Fibroblast of pulmonary artery (primary cell): ENCODE measurements at regions not wholly inside any gene's neighbourhood (a gene's known extent, or its start where the extent isn't known, plus 50 kb on each side); places are given as distances from the start of the nearest gene placed in this dataset.

ENCODE experiments used
- DNase-seq: peaks from one replicate; pipeline ENCODE4 v3.0.0-alpha.2; 2010; ENCODE audit warnings: low read depth
- H3K4me3 ChIP-seq: replicated peaks from 2 replicates; pipeline ENCODE4 v1.5.1; 2011; ENCODE audit warnings: low read depth, mild to moderate bottlenecking, control low read depth, low read length, moderate library complexity
- TF ChIP-seq, protein P1 (sequence below): IDR thresholded peaks from 2 replicates; pipeline ENCODE4 v1.5.1; 2011; ENCODE audit warnings: mild to moderate bottlenecking, control low read depth, low read length, inconsistent platforms; ENCODE audit errors: missing control alignments

DNA sequence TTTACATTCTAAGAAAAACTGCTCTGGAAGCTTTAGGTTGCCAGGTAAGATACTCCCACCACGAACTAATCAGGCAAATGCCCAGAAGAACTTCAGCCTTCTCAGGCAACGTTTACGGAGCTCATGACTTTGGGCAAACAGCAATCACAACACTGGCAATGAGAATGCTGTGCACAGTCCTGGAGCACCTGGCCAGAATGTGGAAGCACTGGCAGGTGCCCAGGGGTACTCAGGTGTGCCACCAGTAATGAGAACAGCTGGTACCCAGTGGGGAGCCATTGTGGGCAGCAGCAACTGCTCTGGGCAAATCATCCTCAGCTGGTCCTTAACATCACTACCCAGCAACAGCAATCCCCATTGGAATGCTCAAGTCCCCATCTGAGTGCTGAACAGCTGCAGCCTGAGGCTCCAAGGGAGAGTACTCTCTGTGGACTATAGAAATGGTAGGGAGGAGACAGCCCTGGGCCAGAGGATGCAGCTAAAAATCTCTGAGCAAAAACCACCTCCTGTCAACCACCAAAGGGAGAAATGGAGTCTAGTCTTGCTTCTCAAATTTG lies 210.0 kb downstream of the FOXO1 start:
- TF ChIP-seq, protein P1, sequence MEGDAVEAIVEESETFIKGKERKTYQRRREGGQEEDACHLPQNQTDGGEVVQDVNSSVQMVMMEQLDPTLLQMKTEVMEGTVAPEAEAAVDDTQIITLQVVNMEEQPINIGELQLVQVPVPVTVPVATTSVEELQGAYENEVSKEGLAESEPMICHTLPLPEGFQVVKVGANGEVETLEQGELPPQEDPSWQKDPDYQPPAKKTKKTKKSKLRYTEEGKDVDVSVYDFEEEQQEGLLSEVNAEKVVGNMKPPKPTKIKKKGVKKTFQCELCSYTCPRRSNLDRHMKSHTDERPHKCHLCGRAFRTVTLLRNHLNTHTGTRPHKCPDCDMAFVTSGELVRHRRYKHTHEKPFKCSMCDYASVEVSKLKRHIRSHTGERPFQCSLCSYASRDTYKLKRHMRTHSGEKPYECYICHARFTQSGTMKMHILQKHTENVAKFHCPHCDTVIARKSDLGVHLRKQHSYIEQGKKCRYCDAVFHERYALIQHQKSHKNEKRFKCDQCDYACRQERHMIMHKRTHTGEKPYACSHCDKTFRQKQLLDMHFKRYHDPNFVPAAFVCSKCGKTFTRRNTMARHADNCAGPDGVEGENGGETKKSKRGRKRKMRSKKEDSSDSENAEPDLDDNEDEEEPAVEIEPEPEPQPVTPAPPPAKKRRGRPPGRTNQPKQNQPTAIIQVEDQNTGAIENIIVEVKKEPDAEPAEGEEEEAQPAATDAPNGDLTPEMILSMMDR: no peak
- no peak overlapping the region for H3K4me3 ChIP-seq
- no peak for DNase-seq

DNA sequence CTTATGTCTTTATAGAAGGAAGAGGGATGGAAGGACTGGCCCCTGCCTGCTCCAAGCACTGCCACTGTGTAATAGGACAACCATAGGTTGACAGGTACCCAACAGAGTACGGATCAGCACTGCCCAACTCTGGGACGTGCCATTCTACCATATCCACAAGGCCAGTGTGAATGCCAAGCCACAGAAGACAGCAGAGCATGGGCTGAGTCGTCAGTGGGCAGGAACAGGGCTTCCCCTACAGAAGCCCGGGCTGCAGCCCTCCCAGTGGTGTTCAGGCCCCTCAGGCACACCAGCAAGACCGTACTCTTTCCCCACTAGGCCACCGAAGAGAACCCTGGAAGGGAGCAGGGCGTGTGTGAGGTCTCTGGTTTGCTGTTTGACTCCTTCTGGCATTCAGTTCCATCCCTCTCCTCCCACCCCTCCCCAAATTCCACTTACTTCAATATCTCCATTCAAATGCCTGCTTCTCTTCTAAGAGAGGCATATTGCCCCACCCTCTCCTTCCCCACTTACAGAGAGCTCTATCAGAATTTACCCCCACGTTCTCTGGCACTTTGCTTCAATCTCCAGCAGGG lies 209.4 kb downstream of the FOXO1 start:
- TF ChIP-seq, protein P1: no peak
- no peak overlapping the region for H3K4me3 ChIP-seq

DNA sequence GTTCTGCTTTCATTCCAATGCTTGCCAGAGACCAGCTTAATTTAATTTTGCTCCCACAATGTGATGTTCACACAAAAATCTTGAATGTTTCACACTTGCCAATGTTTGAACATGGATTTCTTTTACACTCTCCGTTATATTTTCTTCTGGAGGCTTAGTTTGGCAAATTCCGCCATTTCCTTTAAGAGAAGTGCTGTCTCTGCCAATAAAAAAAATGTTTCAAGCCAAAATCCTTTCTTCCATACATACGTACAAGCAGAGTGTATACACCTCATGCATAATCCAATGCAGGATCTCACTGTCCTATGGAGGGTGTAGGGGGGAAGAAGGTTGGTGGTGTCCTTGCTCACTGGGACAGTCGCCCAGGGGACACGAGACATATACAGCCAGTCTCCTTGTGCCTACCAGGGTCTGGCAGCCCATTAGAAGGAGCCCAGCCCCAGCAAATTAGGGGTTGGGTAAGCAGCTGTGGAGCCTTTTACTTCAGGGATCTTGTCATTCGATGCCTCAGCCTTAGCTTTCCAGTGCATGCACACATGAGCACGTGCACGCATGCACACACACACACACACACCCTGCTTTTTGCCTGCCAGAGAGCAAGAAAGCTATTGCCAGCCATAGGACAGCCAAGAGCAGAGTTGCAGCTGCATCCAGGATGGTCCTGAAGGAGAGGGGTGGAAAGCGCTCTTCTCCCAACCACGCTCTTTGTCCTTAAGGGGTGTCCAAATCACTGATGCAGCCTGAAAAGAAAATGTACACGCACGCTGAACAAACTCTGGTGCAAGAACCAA lies 208.3 kb downstream of the FOXO1 start:
- TF ChIP-seq, protein P1: no peak
- no peak for DNase-seq
- no peak overlapping the region for H3K4me3 ChIP-seq

More for the DNA sequence above, 209.4 kb downstream of the FOXO1 start:
- no peak for DNase-seq

DNA sequence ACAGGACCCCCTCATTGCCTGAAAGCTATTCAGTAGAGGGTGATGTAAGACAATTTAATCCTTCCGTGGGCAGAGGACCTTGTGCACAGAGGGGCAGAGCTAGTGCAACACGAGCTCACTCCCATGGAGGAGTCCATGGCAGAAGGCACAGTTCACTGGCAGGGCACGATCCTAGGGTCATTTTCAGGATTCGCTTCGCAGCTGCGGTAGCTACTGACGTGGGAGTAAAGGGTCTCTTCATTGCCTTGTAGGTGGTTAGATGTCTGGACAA lies 207.8 kb downstream of the FOXO1 start:
- no peak for DNase-seq
- TF ChIP-seq, protein P1: no peak
- H3K4me3 ChIP-seq: no peak overlapping the region

DNA sequence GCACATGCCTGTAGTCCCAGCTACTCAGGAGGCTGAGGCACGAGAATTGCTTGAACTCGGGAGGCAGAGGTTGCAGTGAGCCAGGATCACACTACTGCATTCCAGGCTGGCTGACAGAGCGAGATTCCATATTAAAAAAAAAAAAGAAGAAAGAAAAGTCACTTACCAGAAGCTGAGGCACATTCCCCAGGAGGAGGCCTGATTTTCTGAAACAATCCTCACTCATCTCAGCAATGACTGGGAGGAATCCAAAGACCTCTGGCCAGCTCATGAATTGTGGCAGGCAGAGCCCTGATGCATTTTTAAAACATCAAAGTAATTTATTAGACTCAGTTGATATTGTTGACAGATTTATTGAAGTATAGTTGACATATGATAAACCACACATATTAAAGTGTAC lies 206.3 kb downstream of the FOXO1 start:
- TF ChIP-seq, protein P1: no peak
- DNase-seq: no peak
- no peak overlapping the region for H3K4me3 ChIP-seq

DNA sequence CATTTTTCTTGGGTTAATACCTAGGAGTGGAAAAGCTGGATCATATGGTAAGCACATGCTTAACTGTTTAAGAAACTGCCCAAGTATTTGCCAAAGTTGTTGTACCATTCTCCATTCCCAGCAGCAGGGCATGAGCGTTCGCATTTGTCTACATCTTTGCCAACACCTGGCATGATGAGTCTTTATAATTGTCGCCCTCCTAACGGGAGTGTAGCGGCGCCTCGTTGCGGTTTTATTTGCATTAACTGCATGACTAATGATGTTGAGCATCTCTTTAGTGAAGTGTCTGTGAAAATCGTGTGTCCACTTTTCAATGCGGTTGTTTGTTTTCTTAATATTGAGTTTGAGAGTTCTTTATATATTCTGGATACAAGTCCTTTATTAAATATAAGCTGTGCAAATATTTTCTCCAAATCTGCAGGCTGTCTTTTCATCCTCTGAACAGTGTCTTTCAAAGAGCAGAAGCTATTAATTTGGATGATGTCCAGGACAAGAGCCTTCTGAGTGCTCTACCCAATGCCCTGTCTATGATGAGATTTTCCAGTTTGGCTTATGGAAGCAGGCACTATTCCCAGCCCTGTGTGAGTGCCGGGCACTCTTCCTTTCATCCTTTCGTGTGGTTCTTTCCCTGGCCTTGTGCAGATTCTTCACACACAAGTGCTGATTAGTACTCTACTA lies 202.0 kb downstream of the FOXO1 start:
- DNase-seq: no peak
- no peak overlapping the region for H3K4me3 ChIP-seq
- TF ChIP-seq, protein P1: no peak

DNA sequence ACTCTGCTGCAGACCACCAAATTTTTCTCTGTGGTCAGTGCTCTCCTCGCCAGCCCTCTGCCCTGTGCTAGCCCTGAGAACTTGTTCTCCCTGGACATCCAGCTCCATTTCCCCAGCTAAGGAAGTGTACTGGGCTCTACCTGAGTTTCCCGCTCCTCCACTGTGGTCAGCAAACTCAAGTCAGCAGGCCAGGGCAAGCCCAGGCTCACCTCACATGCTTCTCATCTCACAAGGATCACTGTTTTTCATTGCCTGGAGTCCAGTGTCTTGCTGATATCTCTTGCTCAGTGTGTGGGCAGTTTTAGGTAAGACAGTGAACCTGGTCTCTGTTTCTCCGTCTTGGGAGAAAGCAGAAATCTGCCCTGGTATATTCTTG lies 201.4 kb downstream of the FOXO1 start:
- TF ChIP-seq, protein P1: no peak
- no peak overlapping the region for H3K4me3 ChIP-seq
- no peak for DNase-seq
